ENCODE measurements at regions not wholly inside any gene's neighbourhood (a gene's known extent, or its start where the extent isn't known, plus 50 kb on each side); places are given as distances from the start of the nearest gene placed in this dataset.

GRCh38 chr1:25030674-25031589 lies 100.9 kb upstream of the RUNX3 start:
- POLR2A ChIA-PET, result interaction anchor here (0.6 to 8.5 kb wide), 12 partner anchors 9 to 201 kb away, joined by 3 to 137 read pairs (median 8); partner anchors contain the start of genes RUNX3 and SYF2
- peak overlapping the region; percentile 93 for H3K27ac Mint-ChIP-seq
- H3K4me1 Mint-ChIP-seq, result peaks cover 83% of the 10 kb centered on the region
- H3K4me3 Mint-ChIP-seq, result peak overlapping the region; percentile 72
- H3K9me3 Mint-ChIP-seq, result no peaks in the 10 kb centered on the region
- H3K36me3 Mint-ChIP-seq (ENCODE audit: low read depth), result peaks cover 6% of the 10 kb centered on the region
- DNase-seq, result peak; percentile 87
- CTCF ChIA-PET, result interaction anchor here (1.0 to 2.3 kb wide), 7 partner anchors 23 to 183 kb away, joined by 3 to 19 read pairs (median 3); partner anchors contain the start of gene RUNX3
- no peaks in the 10 kb centered on the region for H3K27me3 Mint-ChIP-seq

GRCh38 chr1:25030012-25030411 lies 99.9 kb upstream of the RUNX3 start:
- H3K27ac Mint-ChIP-seq, result peak overlapping the region; percentile 93
- ChIA-PET CTCF (interaction anchor here (1.5 to 2.3 kb wide), 3 partner anchors 60 to 72 kb away, joined by 3 to 19 read pairs (median 4); no protein-coding TSS in a partner anchor), POLR2A (interaction anchor here (1.0 to 5.9 kb wide), 8 partner anchors 20 to 103 kb away, joined by 4 to 32 read pairs (median 8); no protein-coding TSS in a partner anchor)
- peak overlapping the region; percentile 72 for H3K4me3 Mint-ChIP-seq
- H3K9me3 Mint-ChIP-seq, result no peaks in the 10 kb centered on the region
- peaks cover 92% of the 10 kb centered on the region for H3K4me1 Mint-ChIP-seq
- peaks cover 3% of the 10 kb centered on the region for H3K36me3 Mint-ChIP-seq (ENCODE audit: low read depth)
- DNase-seq, result no peak
- H3K27me3 Mint-ChIP-seq, result no peaks in the 10 kb centered on the region

GRCh38 chr1:25028907-25029599 lies 99.0 kb upstream of the RUNX3 start:
- H3K27ac Mint-ChIP-seq, result peak overlapping the region; percentile 93
- no peaks in the 10 kb centered on the region for H3K9me3 Mint-ChIP-seq
- DNase-seq, result peak; percentile 74
- peak overlapping the region; percentile 56 for H3K4me3 Mint-ChIP-seq
- ChIA-PET POLR2A (interaction anchor here (0.8 to 5.9 kb wide), 12 partner anchors 8 to 218 kb away, joined by 3 to 32 read pairs (median 5); partner anchors contain the start of gene RSRP1), CTCF (interaction anchor here (0.7 to 7.5 kb wide), 7 partner anchors 7 to 77 kb away, joined by 3 to 78 read pairs (median 4); no protein-coding TSS in a partner anchor)
- H3K36me3 Mint-ChIP-seq (ENCODE audit: low read depth), result peaks cover 3% of the 10 kb centered on the region
- peaks cover 98% of the 10 kb centered on the region for H3K4me1 Mint-ChIP-seq
- H3K27me3 Mint-ChIP-seq, result no peaks in the 10 kb centered on the region

GRCh38 chr1:25028587-25028906 lies 98.5 kb upstream of the RUNX3 start:
- peak overlapping the region; percentile 93 for H3K27ac Mint-ChIP-seq
- H3K9me3 Mint-ChIP-seq, result no peaks in the 10 kb centered on the region
- peaks cover 98% of the 10 kb centered on the region for H3K4me1 Mint-ChIP-seq

GRCh38 chr1:25027822-25028586 lies 97.9 kb upstream of the RUNX3 start:
- Mint-ChIP-seq H3K27ac (peak overlapping the region; percentile 93), H3K9me3 (no peaks in the 10 kb centered on the region), H3K4me3 (peak overlapping the region; percentile 56), H3K27me3 (no peaks in the 10 kb centered on the region), H3K4me1 (peaks cover 98% of the 10 kb centered on the region), H3K36me3 (ENCODE audit: low read depth) (peaks cover 3% of the 10 kb centered on the region)
- DNase-seq, result no peak
- POLR2A ChIA-PET, result interaction anchor here (1.0 to 5.9 kb wide), 6 partner anchors 9 to 101 kb away, joined by 3 to 32 read pairs (median 10); no protein-coding TSS in a partner anchor
- CTCF ChIA-PET, result interaction anchor here (0.6 to 7.5 kb wide), 6 partner anchors 8 to 109 kb away, joined by 3 to 78 read pairs (median 4); no protein-coding TSS in a partner anchor

More at GRCh38 chr1:25028587-25028906, 98.5 kb upstream of the RUNX3 start:
- no peaks in the 10 kb centered on the region for H3K27me3 Mint-ChIP-seq
- DNase-seq, result no peak
- POLR2A ChIA-PET, result interaction anchor here (0.8 to 5.9 kb wide), 9 partner anchors 9 to 219 kb away, joined by 3 to 32 read pairs (median 7); partner anchors contain the start of gene RSRP1
- H3K36me3 Mint-ChIP-seq (ENCODE audit: low read depth), result peaks cover 3% of the 10 kb centered on the region
- CTCF ChIA-PET, result interaction anchor here (0.6 to 7.5 kb wide), 8 partner anchors 7 to 109 kb away, joined by 3 to 78 read pairs (median 4); no protein-coding TSS in a partner anchor
- peak overlapping the region; percentile 56 for H3K4me3 Mint-ChIP-seq

GRCh38 chr1:25026730-25027450 lies 96.8 kb upstream of the RUNX3 start:
- DNase-seq, result no peak
- Mint-ChIP-seq H3K27me3 (no peaks in the 10 kb centered on the region), H3K4me3 (no peak overlapping the region), H3K9me3 (no peaks in the 10 kb centered on the region), H3K36me3 (ENCODE audit: low read depth) (peaks cover 3% of the 10 kb centered on the region), H3K27ac (no peak overlapping the region), H3K4me1 (peaks cover 96% of the 10 kb centered on the region)
- ChIA-PET POLR2A (interaction anchor here (1.6 to 5.9 kb wide), 4 partner anchors 61 to 99 kb away, joined by 3 to 31 read pairs (median 8); no protein-coding TSS in a partner anchor), CTCF (interaction anchor here (0.7 to 7.5 kb wide), 4 partner anchors 9 to 64 kb away, joined by 3 to 78 read pairs (median 4); no protein-coding TSS in a partner anchor)

GRCh38 chr1:25026304-25026703 lies 96.2 kb upstream of the RUNX3 start:
- CTCF ChIA-PET, result interaction anchor here (1.2 to 7.5 kb wide), 3 partner anchors 10 to 63 kb away, joined by 3 to 78 read pairs (median 5); no protein-coding TSS in a partner anchor
- DNase-seq, result no peak
- H3K4me3 Mint-ChIP-seq, result no peak overlapping the region
- no peaks in the 10 kb centered on the region for H3K27me3 Mint-ChIP-seq
- H3K9me3 Mint-ChIP-seq, result no peaks in the 10 kb centered on the region
- H3K27ac Mint-ChIP-seq, result no peak overlapping the region
- peaks cover 96% of the 10 kb centered on the region for H3K4me1 Mint-ChIP-seq
- POLR2A ChIA-PET, result interaction anchor here (1.6 to 5.9 kb wide), 4 partner anchors 60 to 99 kb away, joined by 3 to 31 read pairs (median 8); no protein-coding TSS in a partner anchor
- peaks cover 3% of the 10 kb centered on the region for H3K36me3 Mint-ChIP-seq (ENCODE audit: low read depth)

GRCh38 chr1:25024615-25025350 lies 94.7 kb upstream of the RUNX3 start:
- ChIA-PET POLR2A (interaction anchor here (1.1 to 5.9 kb wide), 7 partner anchors 12 to 102 kb away, joined by 3 to 72 read pairs (median 9); no protein-coding TSS in a partner anchor), CTCF (interaction anchor here (1.8 to 7.5 kb wide), 2 partner anchors 11 to 62 kb away, joined by 5 to 78 read pairs; no protein-coding TSS in a partner anchor)
- Mint-ChIP-seq H3K9me3 (peaks cover 2% of the 10 kb centered on the region), H3K4me1 (peaks cover 96% of the 10 kb centered on the region), H3K27ac (peak overlapping the region; percentile 97), H3K4me3 (no peak overlapping the region), H3K27me3 (no peaks in the 10 kb centered on the region), H3K36me3 (ENCODE audit: low read depth) (no peaks in the 10 kb centered on the region)
- DNase-seq, result no peak

GRCh38 chr1:25023826-25024225 lies 93.8 kb upstream of the RUNX3 start:
- ChIA-PET POLR2A (interaction anchor here (1.0 to 5.1 kb wide), 10 partner anchors 11 to 209 kb away, joined by 3 to 93 read pairs (median 18); partner anchors contain the start of genes RUNX3 and SYF2), CTCF (interaction anchor here (2.1 to 7.5 kb wide), 3 partner anchors 12 to 60 kb away, joined by 8 to 78 read pairs (median 36); no protein-coding TSS in a partner anchor)
- peak overlapping the region; percentile 97 for H3K27ac Mint-ChIP-seq
- H3K27me3 Mint-ChIP-seq, result no peaks in the 10 kb centered on the region
- peaks cover 2% of the 10 kb centered on the region for H3K9me3 Mint-ChIP-seq
- H3K4me1 Mint-ChIP-seq, result peaks cover 96% of the 10 kb centered on the region
- H3K4me3 Mint-ChIP-seq, result peak overlapping the region; percentile 73
- H3K36me3 Mint-ChIP-seq (ENCODE audit: low read depth), result no peaks in the 10 kb centered on the region
- no peak for DNase-seq

- CTCF ChIA-PET, result interaction anchor here (0.8 to 7.5 kb wide), 13 partner anchors 9 to 175 kb away, joined by 3 to 78 read pairs (median 5); no protein-coding TSS in a partner anchor
- POLR2A ChIA-PET, result interaction anchor here (0.8 to 5.1 kb wide), 20 partner anchors 11 to 521 kb away, joined by 3 to 93 read pairs (median 8); partner anchors contain the start of genes RCAN3, RUNX3 and SYF2
- no peaks in the 10 kb centered on the region for H3K27me3 Mint-ChIP-seq
- H3K27ac Mint-ChIP-seq, result peak overlapping the region; percentile 97
- DNase-seq, result no peak
- H3K9me3 Mint-ChIP-seq, result peaks cover 2% of the 10 kb centered on the region
- peak overlapping the region; percentile 73 for H3K4me3 Mint-ChIP-seq
- H3K4me1 Mint-ChIP-seq, result peaks cover 96% of the 10 kb centered on the region
- no peaks in the 10 kb centered on the region for H3K36me3 Mint-ChIP-seq (ENCODE audit: low read depth)
Observed at GRCh38 chr1:25023190-25023578, 93.1 kb upstream of the RUNX3 start.
